Ishikawa (cell line): ENCODE measurements at regions not wholly inside any gene's neighbourhood (a gene's known extent, or its start where the extent isn't known, plus 50 kb on each side); places are given as distances from the start of the nearest gene placed in this dataset.

Experiments
- CREB1 ChIP-seq: IDR thresholded peaks from 2 replicates; pipeline ENCODE4 v1.6.1; 2012; ENCODE audit warnings: low read depth
- RAD21 ChIP-seq: IDR thresholded peaks from 2 replicates; pipeline ENCODE4 v1.6.1; 2012; ENCODE audit warnings: low read depth
- TF ChIP-seq, protein P1 (sequence below): IDR thresholded peaks from 2 replicates; pipeline ENCODE4 v1.6.1; 2012

DNA sequence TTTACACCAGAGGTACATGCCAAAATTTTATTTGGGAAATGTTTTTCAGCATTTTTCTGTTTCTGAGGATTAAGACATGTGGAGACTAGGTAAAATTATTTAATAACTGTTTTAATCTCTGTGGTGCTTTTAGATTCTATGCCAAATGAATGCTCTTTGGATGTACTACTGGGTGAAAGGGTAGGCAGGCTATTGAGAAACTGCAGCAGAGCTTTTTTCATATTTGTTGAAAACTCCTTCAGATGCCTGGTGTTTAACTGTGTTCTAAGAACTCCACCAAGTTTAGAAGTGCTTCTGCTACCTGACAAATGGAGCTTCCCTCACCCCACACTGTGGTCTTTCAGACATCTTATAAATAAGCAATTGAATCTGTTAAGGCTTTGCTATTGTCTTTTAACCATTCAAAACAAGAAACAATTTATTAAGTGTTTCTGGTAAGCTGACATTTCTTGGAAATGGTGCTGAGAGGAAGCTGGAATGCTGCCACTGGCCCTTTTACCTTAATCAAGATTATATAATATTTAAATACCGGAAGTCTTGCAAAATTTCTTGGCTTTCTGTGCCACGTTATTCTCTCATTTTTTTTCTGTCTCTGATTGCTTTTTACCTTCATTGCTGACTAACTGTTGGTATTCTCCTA, 51.2 kb upstream of the CYSLTR1 start:
- TF ChIP-seq RAD21 (no peak), CREB1 (no peak)
- TF ChIP-seq, protein P1, sequence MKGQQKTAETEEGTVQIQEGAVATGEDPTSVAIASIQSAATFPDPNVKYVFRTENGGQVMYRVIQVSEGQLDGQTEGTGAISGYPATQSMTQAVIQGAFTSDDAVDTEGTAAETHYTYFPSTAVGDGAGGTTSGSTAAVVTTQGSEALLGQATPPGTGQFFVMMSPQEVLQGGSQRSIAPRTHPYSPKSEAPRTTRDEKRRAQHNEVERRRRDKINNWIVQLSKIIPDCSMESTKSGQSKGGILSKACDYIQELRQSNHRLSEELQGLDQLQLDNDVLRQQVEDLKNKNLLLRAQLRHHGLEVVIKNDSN = no peak
